Effector memory CD4-positive, alpha-beta T cell (primary cell): ENCODE measurements at regions not wholly inside any gene's neighbourhood (a gene's known extent, or its start where the extent isn't known, plus 50 kb on each side); places are given as distances from the start of the nearest gene placed in this dataset.
"Not testable (repeated sequence)": the region's sequence is repeated elsewhere in the genome, so short reads cannot be mapped to it uniquely, and the experiment has no call there.

ENCODE experiments used
- DNase-seq, 3 donors: peaks; one replicate each; pipeline ENCODE4 v3.0.0-alpha.2; 2020
- H3K27ac ChIP-seq: 2 replicates; pipeline ENCODE4 v1.7.0; 2013; ENCODE audit warnings: mild to moderate bottlenecking, low read length, moderate library complexity; ENCODE audit not compliant: insufficient read depth, poor library complexity, severe bottlenecking
- H3K27me3 ChIP-seq: replicated peaks from 2 replicates; pipeline ENCODE4 v1.7.0; 2013; ENCODE audit warnings: mild to moderate bottlenecking, low read length; ENCODE audit not compliant: insufficient read depth, control insufficient read depth, poor library complexity, severe bottlenecking
- H3K36me3 ChIP-seq: 2 replicates; pipeline ENCODE4 v1.7.0; 2013; ENCODE audit warnings: mild to moderate bottlenecking, low read length, moderate library complexity; ENCODE audit not compliant: control insufficient read depth, insufficient read depth
- H3K4me1 ChIP-seq: 2 replicates; pipeline ENCODE4 v1.7.0; 2013; ENCODE audit warnings: low read length, mild to moderate bottlenecking; ENCODE audit not compliant: control insufficient read depth, insufficient read depth, poor library complexity, severe bottlenecking
- H3K4me3 ChIP-seq: 2 replicates; pipeline ENCODE4 v1.7.0; 2013; ENCODE audit warnings: low read length, low read depth, mild to moderate bottlenecking; ENCODE audit not compliant: insufficient read depth, poor library complexity, severe bottlenecking
- H3K9me3 ChIP-seq: 2 replicates; pipeline ENCODE4 v1.7.0; 2013; ENCODE audit warnings: mild to moderate bottlenecking, low read length, moderate library complexity; ENCODE audit not compliant: control insufficient read depth

DNA sequence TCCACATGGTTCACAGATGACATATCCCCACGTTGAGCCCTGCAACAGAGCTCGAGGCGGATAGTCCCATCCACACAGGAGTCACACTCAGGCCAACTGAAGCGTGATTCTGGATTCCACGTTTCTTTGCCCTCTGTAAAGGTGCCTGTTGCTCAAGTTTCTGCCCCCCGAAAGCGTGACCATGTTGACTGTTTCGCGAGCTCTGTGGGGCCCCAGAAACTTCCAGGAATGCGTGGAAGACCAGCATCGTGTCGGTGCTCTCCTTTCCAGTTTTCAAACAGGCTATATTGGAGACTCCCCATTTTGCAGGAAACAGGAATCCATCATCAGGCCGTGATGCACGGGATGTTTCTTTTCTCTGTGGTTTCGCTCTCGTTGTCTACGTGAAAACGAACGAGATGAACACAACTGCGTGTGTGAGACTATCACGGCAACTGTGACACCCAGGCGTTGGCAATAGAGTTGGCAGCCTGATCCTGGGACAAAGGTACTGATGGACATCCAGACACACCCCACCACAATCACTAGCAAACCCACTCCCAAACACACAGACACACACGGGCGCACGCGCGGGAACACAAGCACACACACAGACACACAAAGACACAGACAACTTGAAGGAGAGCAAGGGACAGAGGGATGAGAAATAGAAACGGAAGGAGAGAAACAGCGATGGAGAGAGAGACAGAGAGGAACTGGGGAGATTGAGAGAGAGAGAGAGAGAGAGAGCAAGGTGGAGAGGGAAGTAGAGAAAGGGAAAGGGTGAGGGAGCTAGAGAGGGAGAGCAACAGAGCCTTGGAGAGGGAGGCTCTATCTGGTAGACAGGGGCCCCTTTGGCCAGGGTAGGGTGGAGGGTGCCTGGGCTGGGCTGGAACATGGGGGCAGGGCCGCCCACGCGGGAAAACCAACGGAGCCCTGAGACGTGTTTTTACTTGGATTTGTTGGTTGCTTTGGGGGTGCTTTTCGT, 1609.3 kb downstream of the SPATA31A7 start:
- not testable (repeated sequence) for H3K9me3 ChIP-seq, H3K4me3 ChIP-seq, H3K27ac ChIP-seq, H3K36me3 ChIP-seq, DNase-seq
- H3K27me3 ChIP-seq: peaks cover 33% of the 10 kb centered on the region
- H3K4me1 ChIP-seq: peaks cover 18% of the 10 kb centered on the region

DNA sequence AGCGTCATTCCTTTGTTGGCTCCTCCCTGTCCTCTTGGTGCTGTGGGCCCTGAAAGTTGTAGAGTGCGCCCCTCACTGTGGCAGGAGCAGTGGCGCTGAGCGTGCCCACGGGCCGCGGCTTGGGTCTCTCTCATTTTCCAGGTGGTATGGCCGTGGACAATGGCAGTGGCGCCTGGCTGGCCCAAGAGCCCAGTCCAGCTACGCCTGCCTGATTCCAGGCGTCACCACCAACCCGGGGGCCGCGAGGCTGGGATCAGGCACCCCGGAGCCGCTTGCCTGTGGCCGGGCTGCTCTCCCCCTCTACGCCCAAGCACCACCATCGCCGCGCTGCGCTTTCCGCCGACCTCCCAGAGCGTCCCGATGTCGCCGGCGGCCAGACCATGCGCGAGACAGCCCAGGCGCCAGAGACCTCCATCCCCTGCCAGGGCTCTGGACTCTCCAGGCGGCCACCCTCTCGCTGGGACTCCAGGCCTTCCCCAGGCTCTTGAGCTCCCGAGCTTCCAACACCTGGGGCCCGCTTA, 1610.1 kb downstream of the SPATA31A7 start:
- not testable (repeated sequence) for H3K9me3 ChIP-seq, H3K36me3 ChIP-seq, H3K27ac ChIP-seq, H3K4me3 ChIP-seq, DNase-seq
- Histone ChIP-seq H3K4me1 (peaks cover 18% of the 10 kb centered on the region), H3K27me3 (peaks cover 33% of the 10 kb centered on the region)

DNA sequence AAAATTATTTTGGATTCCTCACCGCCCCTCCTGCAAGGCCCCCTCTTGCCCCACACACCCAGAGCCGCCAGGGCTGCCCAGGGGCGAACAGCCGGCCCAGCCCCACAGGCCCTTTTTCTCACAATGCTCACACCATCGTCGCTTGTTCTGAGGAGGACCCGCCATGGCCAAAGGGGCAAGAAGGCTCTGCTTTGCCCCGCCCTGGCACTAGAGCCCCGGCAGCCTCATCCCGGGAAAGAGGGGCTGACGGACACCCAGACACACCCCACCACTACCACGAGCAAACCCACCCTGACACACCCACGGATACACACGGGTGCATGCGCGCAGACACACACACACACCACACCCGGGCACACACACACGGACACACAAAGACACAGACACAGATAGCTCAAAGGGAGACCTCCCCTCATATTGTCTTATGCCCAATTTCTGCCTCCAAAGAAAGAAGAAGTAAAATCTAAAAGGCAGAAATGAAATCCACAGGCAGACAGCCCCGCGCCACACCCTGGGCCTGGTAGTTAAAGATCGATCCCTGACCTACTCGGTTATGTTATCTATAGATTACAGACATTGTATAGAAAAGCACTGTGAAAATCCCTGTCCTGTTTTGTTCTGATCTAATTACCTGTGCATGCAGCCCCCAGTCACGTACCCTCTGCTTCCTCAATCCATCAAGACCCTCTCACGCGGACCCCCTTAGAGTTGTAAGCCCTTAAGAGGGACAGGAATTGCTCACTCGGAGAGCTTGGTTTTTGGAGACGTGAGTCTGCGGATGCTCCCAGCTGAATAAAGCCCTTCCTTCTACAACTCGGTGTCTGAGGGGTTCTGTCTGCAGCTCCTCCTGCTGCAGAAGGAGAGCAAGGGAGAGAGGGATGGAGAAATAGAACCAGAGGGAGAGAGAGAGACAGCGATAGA, 1610.9 kb downstream of the SPATA31A7 start:
- H3K36me3 ChIP-seq, DNase-seq, H3K4me3 ChIP-seq, H3K9me3 ChIP-seq, H3K27ac ChIP-seq: not testable (repeated sequence)
- H3K4me1 ChIP-seq: peaks cover 18% of the 10 kb centered on the region
- H3K27me3 ChIP-seq: peaks cover 33% of the 10 kb centered on the region

DNA sequence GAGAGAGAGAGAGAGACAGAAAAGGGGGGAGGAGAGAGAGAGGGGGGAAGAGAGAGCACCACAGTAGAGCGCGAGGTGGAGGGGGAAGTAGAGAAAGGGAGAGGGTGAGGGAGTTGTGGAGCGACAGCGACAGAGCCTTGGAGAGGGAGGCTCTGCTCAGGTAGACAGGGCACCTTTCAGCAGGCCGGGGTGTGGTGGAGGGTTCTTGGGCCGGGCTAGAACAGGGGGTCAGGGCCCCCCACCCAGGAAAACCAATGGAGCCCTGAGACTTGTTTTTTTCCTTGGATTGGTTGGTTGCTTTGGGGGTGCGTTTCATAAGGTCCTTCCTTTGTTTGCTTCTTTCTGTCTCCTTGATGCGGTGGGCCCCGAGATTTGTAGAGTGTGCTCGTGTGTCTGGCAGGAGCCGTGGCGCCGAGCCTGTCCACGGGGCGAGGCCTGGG, 1611.6 kb downstream of the SPATA31A7 start:
- DNase-seq, H3K9me3 ChIP-seq, H3K27ac ChIP-seq, H3K36me3 ChIP-seq, H3K4me3 ChIP-seq: not testable (repeated sequence)
- peaks cover 18% of the 10 kb centered on the region for H3K4me1 ChIP-seq
- peaks cover 33% of the 10 kb centered on the region for H3K27me3 ChIP-seq

DNA sequence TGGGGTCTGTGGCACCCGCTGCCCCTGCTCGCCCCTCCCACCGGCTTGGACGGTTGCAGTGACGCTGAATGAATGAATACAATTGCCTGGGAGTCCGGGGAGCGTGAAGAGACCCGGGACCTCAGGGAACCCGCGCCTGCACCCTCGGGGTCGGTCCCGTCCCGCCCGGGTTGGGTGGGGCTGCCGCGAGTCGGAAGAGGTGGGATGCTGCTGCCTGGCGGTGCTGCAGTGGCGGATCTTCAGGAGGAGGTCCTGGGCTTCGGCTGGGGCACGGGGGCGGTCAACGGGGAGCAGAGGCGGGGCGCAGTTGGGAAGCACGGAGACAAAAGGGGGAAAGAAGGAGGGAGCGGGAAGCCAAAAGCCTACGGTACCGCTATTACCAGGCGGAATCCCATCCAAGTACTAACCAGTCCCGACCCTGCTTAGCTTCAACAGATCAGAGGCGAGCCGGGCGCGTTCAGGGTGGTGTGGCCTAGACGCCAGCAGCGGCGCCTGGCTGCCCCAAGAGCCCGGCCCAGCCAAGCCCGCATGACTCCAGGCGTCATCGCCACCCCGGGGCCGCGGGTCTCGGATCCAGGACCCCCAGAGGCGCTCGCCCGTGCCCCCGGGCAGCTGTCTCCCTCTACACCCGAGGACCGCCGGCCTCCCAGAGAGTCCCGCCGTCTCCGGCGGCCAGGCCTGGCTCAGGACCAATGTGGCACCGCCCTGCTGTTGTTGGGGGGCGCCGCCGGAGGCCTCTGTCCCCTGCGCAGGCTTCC, 1612.3 kb downstream of the SPATA31A7 start:
- Histone ChIP-seq H3K4me3 (peak overlapping the region; percentile 66), H3K27me3 (peaks cover 33% of the 10 kb centered on the region), H3K4me1 (peaks cover 18% of the 10 kb centered on the region)
- not testable (repeated sequence) for H3K27ac ChIP-seq, H3K9me3 ChIP-seq, H3K36me3 ChIP-seq
- peak in 1 of 3 donors; percentile 48 for DNase-seq

DNA sequence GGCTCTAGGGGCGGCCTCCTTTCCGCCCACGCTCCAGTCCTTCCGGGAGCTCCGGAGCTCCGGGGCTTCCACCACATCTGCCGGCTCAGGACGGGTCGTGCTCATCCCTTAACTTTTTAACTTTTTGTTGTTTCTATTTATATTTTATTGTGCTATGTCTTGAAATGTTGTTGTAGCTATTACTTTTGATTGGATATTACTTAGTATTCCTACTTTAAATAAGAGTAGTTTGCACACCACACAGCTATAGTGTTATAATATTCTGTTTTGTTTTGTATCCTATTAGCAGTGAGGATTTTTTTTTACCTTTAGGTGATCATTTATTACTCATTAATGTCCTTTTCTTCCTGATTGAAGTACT, 1612.9 kb downstream of the SPATA31A7 start:
- H3K27ac ChIP-seq, H3K36me3 ChIP-seq, DNase-seq, H3K9me3 ChIP-seq: not testable (repeated sequence)
- Histone ChIP-seq H3K27me3 (peaks cover 33% of the 10 kb centered on the region), H3K4me1 (peaks cover 18% of the 10 kb centered on the region), H3K4me3 (peak overlapping the region; percentile 66)

DNA sequence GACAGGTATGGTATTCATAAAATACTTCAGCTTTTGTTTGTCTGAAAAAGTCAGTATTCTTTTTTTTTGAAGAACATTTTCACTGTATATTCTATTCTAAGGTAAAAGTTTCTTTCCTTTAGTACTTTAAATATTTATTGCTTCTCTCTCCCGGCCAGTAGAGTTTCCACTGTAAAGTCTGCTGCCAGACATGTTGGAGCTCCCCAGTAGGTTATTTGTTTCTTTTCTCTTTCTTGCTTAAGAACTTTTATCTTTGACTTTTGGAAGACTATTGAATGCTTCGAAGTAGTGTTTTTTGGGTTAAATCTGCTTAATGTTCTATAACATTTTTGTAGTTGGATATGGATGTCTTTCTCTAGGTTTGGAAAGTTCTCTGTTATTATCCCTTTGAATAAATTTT, 1613.3 kb downstream of the SPATA31A7 start:
- Histone ChIP-seq H3K4me1 (peaks cover 18% of the 10 kb centered on the region), H3K27me3 (peaks cover 33% of the 10 kb centered on the region)
- H3K36me3 ChIP-seq, H3K9me3 ChIP-seq, H3K27ac ChIP-seq, H3K4me3 ChIP-seq, DNase-seq: not testable (repeated sequence)

DNA sequence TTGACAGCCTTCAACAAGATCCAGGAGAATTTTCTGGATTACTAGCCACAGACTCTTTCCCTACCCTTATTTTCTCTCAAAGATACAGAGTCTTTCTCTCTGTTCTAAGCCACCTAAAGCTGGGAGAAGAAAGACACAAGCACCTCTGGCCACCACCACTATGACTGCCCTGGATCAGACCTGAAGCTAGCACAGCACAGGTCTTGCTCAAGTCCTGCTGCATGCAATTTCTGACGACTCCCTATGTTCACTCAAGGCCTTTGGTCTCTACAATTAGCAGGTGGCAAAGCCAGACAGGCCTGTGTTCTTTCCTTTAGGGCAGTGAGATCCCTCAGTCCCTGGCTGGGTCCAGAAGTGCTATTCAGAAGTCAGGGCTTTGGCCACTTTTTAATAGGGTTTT, 1614.5 kb downstream of the SPATA31A7 start:
- DNase-seq, H3K27ac ChIP-seq, H3K36me3 ChIP-seq, H3K4me3 ChIP-seq, H3K9me3 ChIP-seq: not testable (repeated sequence)
- Histone ChIP-seq H3K4me1 (peaks cover 11% of the 10 kb centered on the region), H3K27me3 (peaks cover 25% of the 10 kb centered on the region)

DNA sequence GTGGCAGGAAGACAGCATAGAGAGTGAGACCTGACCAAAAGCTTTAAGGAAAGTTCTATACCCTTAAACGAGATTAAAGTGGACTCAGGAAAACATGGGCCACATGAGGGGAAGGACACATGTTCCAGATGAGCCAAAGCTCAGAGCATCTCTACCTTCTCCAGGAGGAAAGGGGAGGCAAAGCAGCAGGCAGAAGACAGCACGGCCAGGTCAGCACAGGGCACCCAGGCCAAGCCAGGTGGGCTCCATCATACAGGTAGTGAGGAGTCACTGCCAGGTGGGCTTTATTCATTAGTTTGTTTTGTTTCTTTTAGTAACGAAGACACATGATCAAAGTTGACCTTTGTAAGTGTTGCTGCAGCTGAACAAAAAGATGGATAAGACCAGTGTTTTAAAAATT, 1617.6 kb downstream of the SPATA31A7 start:
- not testable (repeated sequence) for H3K27ac ChIP-seq, H3K4me3 ChIP-seq, H3K27me3 ChIP-seq, H3K36me3 ChIP-seq, H3K4me1 ChIP-seq, H3K9me3 ChIP-seq, DNase-seq
